AG09319 (cell line): ENCODE measurements at regions not wholly inside any gene's neighbourhood (a gene's known extent, or its start where the extent isn't known, plus 50 kb on each side); places are given as distances from the start of the nearest gene placed in this dataset.

Experiments used
- DNase-seq: peaks from one replicate; pipeline ENCODE4 v3.0.0-alpha.2; 2010; ENCODE audit warnings: low read depth; ENCODE audit errors: extremely low read depth
- CTCF ChIP-seq: IDR thresholded peaks from 2 replicates; pipeline ENCODE4 v1.5.1; 2011; ENCODE audit warnings: low read depth, mild to moderate bottlenecking, inconsistent platforms, low read length, moderate library complexity

GRCh38 chr2:147260241-147260640, 584.6 kb upstream of the ACVR2A start:
- no peak for TF ChIP-seq CTCF
- DNase-seq = no peak

GRCh38 chr2:147255812-147256211, 589.0 kb upstream of the ACVR2A start:
- no peak for TF ChIP-seq CTCF
- DNase-seq = no peak

- no peak for DNase-seq
These were observed 594.0 kb upstream of the ACVR2A start for GRCh38 chr2:147250652-147251356.

GRCh38 chr2:147247749-147248148, 597.1 kb upstream of the ACVR2A start:
- TF ChIP-seq CTCF = no peak
- no peak for DNase-seq

More at GRCh38 chr2:147250652-147251356, 594.0 kb upstream of the ACVR2A start:
- TF ChIP-seq CTCF = no peak

- no peak for DNase-seq
- TF ChIP-seq CTCF = no peak
These were observed 602.4 kb upstream of the ACVR2A start for GRCh38 chr2:147242445-147242844.

GRCh38 chr2:147236601-147237000, 608.2 kb upstream of the ACVR2A start:
- no peak for DNase-seq
- no peak for TF ChIP-seq CTCF

GRCh38 chr2:147232225-147232669, 612.6 kb upstream of the ACVR2A start:
- DNase-seq = no peak
- no peak for TF ChIP-seq CTCF
